SK-N-SH (cell line): ENCODE measurements at regions not wholly inside any gene's neighbourhood (a gene's known extent, or its start where the extent isn't known, plus 50 kb on each side); places are given as distances from the start of the nearest gene placed in this dataset.

Experiments used
- CTCF ChIA-PET: fragments of 300-600, 350-600 bp; formaldehyde crosslinking; extraction: SDS; loops from one replicate; lab custom pipeline; 2021; lab: Yijun Ruan, JAX
- POLR2A ChIA-PET: fragments of 350-600 bp; sonication (Branson Sonifier 250); formaldehyde crosslinking; extraction: SDS; loops from one replicate; lab custom pipeline; 2020; ENCODE audit warnings: antibody characterized with exemption, inconsistent platforms; lab: Yijun Ruan, JAX
- DNase-seq: peaks from one replicate; pipeline ENCODE4 v3.0.0; 2012
- H2AFZ ChIP-seq: fragments of 200-600 bp; sonication (generic); 2 replicates; pipeline ENCODE4 v1.8.1; 2016; ENCODE audit warnings: antibody characterized with exemption, mild to moderate bottlenecking, low read depth
- H3F3A ChIP-seq: fragments of 200-600 bp; sonication (generic); replicated peaks from 2 replicates; pipeline ENCODE3; 2016; ENCODE audit warnings: antibody characterized with exemption, mild to moderate bottlenecking; ENCODE audit not compliant: insufficient read depth
- H3K27ac ChIP-seq, 2 experiments: fragments of 200-500 bp in 1 of 2; fragments of 200-600 bp in 1 of 2; sonication (Bioruptor generic) in 1 of 2; sonication (generic), shearing (Covaris generic) in 1 of 2; 2 replicates each; pipeline versions ENCODE4 v1.5.1 to v1.6.1; 2014 to 2016; ENCODE audit warnings: low read depth in 2 of 2, inconsistent platforms in 1 of 2, low read length in 1 of 2, mild to moderate bottlenecking in 1 of 2, mixed read lengths in 1 of 2
- H3K27me3 ChIP-seq: fragments of 200-600 bp; sonication (generic), shearing (Covaris generic); 2 replicates; pipeline ENCODE4 v1.6.1; 2016; ENCODE audit warnings: mixed run types; ENCODE audit not compliant: insufficient read depth
- H3K36me3 ChIP-seq, 2 experiments: fragments of 200-500 bp in 1 of 2; fragments of 200-600 bp in 1 of 2; sonication (Bioruptor generic) in 1 of 2; sonication (generic) in 1 of 2; replicated peaks in 1 of 2; 2 replicates each; pipeline versions ENCODE3 to v1.5.1; 2014 to 2016; ENCODE audit warnings: low read length in 1 of 2, mild to moderate bottlenecking in 1 of 2; ENCODE audit not compliant: insufficient read depth in 2 of 2, control insufficient read depth in 1 of 2
- H3K4me1 ChIP-seq, 2 experiments: fragments of 200-500 bp in 1 of 2; fragments of 200-600 bp in 1 of 2; sonication (Bioruptor generic) in 1 of 2; sonication (generic), shearing (Covaris generic) in 1 of 2; 2 replicates each; pipeline versions ENCODE4 v1.5.1 to v1.6.1; 2014 to 2016; ENCODE audit warnings: low read depth in 1 of 2, low read length in 1 of 2, mixed run types in 1 of 2; ENCODE audit not compliant: insufficient read depth in 2 of 2, control insufficient read depth in 1 of 2
- H3K4me2 ChIP-seq: fragments of 200-600 bp; sonication (generic), shearing (Covaris generic); 2 replicates; pipeline ENCODE4 v1.6.1; 2017; ENCODE audit warnings: mixed run types
- H3K4me3 ChIP-seq, 2 experiments: fragments of 200-500 bp in 1 of 2; fragments of 200-600 bp in 1 of 2; sonication (Bioruptor generic) in 1 of 2; sonication (generic), shearing (Covaris generic) in 1 of 2; 2 replicates each; pipeline versions ENCODE4 v1.5.1 to v1.8.1; 2014 to 2016; ENCODE audit warnings: low read depth in 2 of 2, inconsistent platforms in 1 of 2, low read length in 1 of 2, mild to moderate bottlenecking in 1 of 2, mixed read lengths in 1 of 2, moderate library complexity in 1 of 2
- H3K79me2 ChIP-seq: fragments of 200-600 bp; sonication (generic); 2 replicates; pipeline ENCODE4 v1.8.1; 2017; ENCODE audit warnings: mild to moderate bottlenecking; ENCODE audit not compliant: insufficient read depth
- H3K9ac ChIP-seq: fragments of 200-600 bp; sonication (generic); 2 replicates; pipeline ENCODE4 v1.6.1; 2017; ENCODE audit warnings: mixed run types
- H3K9me2 ChIP-seq: fragments of 200-600 bp; sonication (generic); 2 replicates; pipeline ENCODE4 v1.6.1; 2017; ENCODE audit warnings: mixed run types
- H3K9me3 ChIP-seq: fragments of 200-600 bp; sonication (generic); 2 replicates; pipeline ENCODE4 v1.6.1; 2017; ENCODE audit warnings: mixed run types, mild to moderate bottlenecking, moderate library complexity
- H4K20me1 ChIP-seq: fragments of 200-600 bp; sonication (generic); 2 replicates; pipeline ENCODE4 v1.6.1; 2017; ENCODE audit warnings: mild to moderate bottlenecking, mixed run types; ENCODE audit not compliant: insufficient read depth
- CTCF ChIP-seq: fragments of 200-600 bp; sonication (generic); IDR thresholded peaks from 2 replicates; pipeline ENCODE4 v1.6.1; 2017; ENCODE audit warnings: antibody characterized with exemption, mild to moderate bottlenecking, moderate library complexity
- EZH2phosphoT487 ChIP-seq: fragments of 200-600 bp; sonication (generic); IDR thresholded peaks from 2 replicates; pipeline ENCODE4 v1.6.1; 2017; ENCODE audit warnings: low read depth, mixed run types, mild to moderate bottlenecking, antibody characterized with exemption, moderate library complexity, borderline replicate concordance
- FOSL2 ChIP-seq: IDR thresholded peaks from 2 replicates; pipeline ENCODE4 v1.4.0; 2012; ENCODE audit warnings: low read depth, mild to moderate bottlenecking, moderate library complexity, borderline replicate concordance
- MEF2A ChIP-seq: IDR thresholded peaks from 2 replicates; pipeline ENCODE4 v1.4.0; 2012; ENCODE audit warnings: low read depth, borderline replicate concordance
- MXI1 ChIP-seq: IDR thresholded peaks from 2 replicates; pipeline ENCODE4 v1.6.1; 2012; ENCODE audit warnings: mild to moderate bottlenecking, low read depth, low read length, improper control_type of control experiment
- NFIC ChIP-seq: IDR thresholded peaks from 2 replicates; pipeline ENCODE4 v1.4.0; 2012; ENCODE audit warnings: borderline replicate concordance
- PBX3 ChIP-seq: IDR thresholded peaks from 2 replicates; pipeline ENCODE4; 2012
- POLR2AphosphoS5 ChIP-seq: IDR thresholded peaks from 2 replicates; pipeline ENCODE4 v1.6.1; 2012; ENCODE audit warnings: low read depth, low read length
- RXRA ChIP-seq: IDR thresholded peaks from 2 replicates; pipeline ENCODE4 v1.4.0; 2012; ENCODE audit warnings: low read depth, mild to moderate bottlenecking, borderline replicate concordance
- SMC3 ChIP-seq: IDR thresholded peaks from 2 replicates; pipeline ENCODE4 v1.6.1; 2012; ENCODE audit warnings: low read depth, low read length, improper control_type of control experiment
- WGBS: methylation state at CpG from one replicate; pipeline ENCODE4 v1.1.6; 2017; ENCODE audit warnings: low lambda C conversion rate; 5-methylcytosine and 5-hydroxymethylcytosine counted together

- Histone ChIP-seq H3K9ac (no peak overlapping the region), H3K9me2 (no peaks in the 10 kb centered on the region), H3K27ac (no peak overlapping the region), H3K36me3 (no peaks in the 10 kb centered on the region), H3K4me2 (no peak overlapping the region), H2AFZ (no peak overlapping the region), H3K4me1 (no peaks in the 10 kb centered on the region), H3K27me3 (no peaks in the 10 kb centered on the region), H3K79me2 (no peaks in the 10 kb centered on the region), H3F3A (no peaks in the 10 kb centered on the region), H4K20me1 (no peaks in the 10 kb centered on the region), H3K4me3 (no peak overlapping the region), H3K9me3 (no peaks in the 10 kb centered on the region)
- no peak for TF ChIP-seq FOSL2
- TF ChIP-seq MEF2A, result no peak
- no peak for TF ChIP-seq SMC3
- TF ChIP-seq EZH2phosphoT487, result no peak
- TF ChIP-seq PBX3, result no peak
- no peak for TF ChIP-seq POLR2AphosphoS5
- no peak for TF ChIP-seq RXRA
- 25% methylated on average over 1 of the region's 1 CpG for WGBS
- DNase-seq, result no peak
- ChIA-PET POLR2A (no interaction called here), CTCF (no interaction called here)
Observed at GRCh38 chr14:55814873-55815272, 234.9 kb downstream of the KTN1 start.

GRCh38 chr14:55816225-55816624, 236.2 kb downstream of the KTN1 start:
- Histone ChIP-seq H3K4me1 (no peaks in the 10 kb centered on the region), H4K20me1 (no peaks in the 10 kb centered on the region), H2AFZ (no peak overlapping the region), H3K4me2 (no peak overlapping the region), H3K9me2 (no peaks in the 10 kb centered on the region), H3K27ac (no peak overlapping the region), H3F3A (no peaks in the 10 kb centered on the region), H3K9me3 (no peaks in the 10 kb centered on the region), H3K79me2 (no peaks in the 10 kb centered on the region), H3K27me3 (no peaks in the 10 kb centered on the region), H3K9ac (no peak overlapping the region), H3K36me3 (no peaks in the 10 kb centered on the region), H3K4me3 (no peak overlapping the region)
- DNase-seq, result no peak
- ChIA-PET CTCF (no interaction called here), POLR2A (no interaction called here)
- TF ChIP-seq CTCF, result no peak
- TF ChIP-seq NFIC, result no peak
- no peak for TF ChIP-seq MXI1
